KMS-11 (cell line): ENCODE measurements at regions not wholly inside any gene's neighbourhood (a gene's known extent, or its start where the extent isn't known, plus 50 kb on each side); places are given as distances from the start of the nearest gene placed in this dataset.

Experiments
- H2AFZ ChIP-seq: fragments of 200-600 bp; sonication (generic); 2 replicates; pipeline ENCODE4 v1.6.1; 2016; ENCODE audit warnings: antibody characterized with exemption, mixed run types, low read depth
- H3K27ac ChIP-seq: fragments of 200-600 bp; sonication (generic); 2 replicates; pipeline ENCODE4 v1.6.1; 2016; ENCODE audit warnings: mild to moderate bottlenecking, mixed run types
- H3K27me3 ChIP-seq: fragments of 200-600 bp; sonication (generic); 2 replicates; pipeline ENCODE4 v1.6.1; 2017; ENCODE audit warnings: mild to moderate bottlenecking, low read depth, mixed run types, moderate library complexity; ENCODE audit not compliant: insufficient read depth
- H3K36me3 ChIP-seq: fragments of 200-600 bp; sonication (generic); 2 replicates; pipeline ENCODE4 v1.6.1; 2017; ENCODE audit warnings: mild to moderate bottlenecking, mixed run types; ENCODE audit not compliant: insufficient read depth
- H3K4me1 ChIP-seq: fragments of 200-600 bp; sonication (generic); 2 replicates; pipeline ENCODE4 v1.6.1; 2016; ENCODE audit warnings: mild to moderate bottlenecking, low read depth, mixed run types; ENCODE audit not compliant: poor library complexity, severe bottlenecking
- H3K4me2 ChIP-seq: fragments of 200-600 bp; sonication (generic); 2 replicates; pipeline ENCODE4 v1.7.0; 2016; ENCODE audit warnings: mild to moderate bottlenecking, mixed run types
- H3K4me3 ChIP-seq: fragments of 200-600 bp; sonication (generic); IDR thresholded peaks from 2 replicates; pipeline ENCODE4 v1.6.1; 2017; ENCODE audit warnings: low read depth, low read length, mixed read lengths; ENCODE audit not compliant: insufficient read depth
- H3K79me2 ChIP-seq: fragments of 200-600 bp; sonication (generic); 2 replicates; pipeline ENCODE4 v1.6.1; 2016; ENCODE audit warnings: low read depth, mixed run types; ENCODE audit not compliant: insufficient read depth
- H3K9ac ChIP-seq: fragments of 200-600 bp; sonication (generic); 2 replicates; pipeline ENCODE4 v1.6.1; 2016; ENCODE audit warnings: mild to moderate bottlenecking, mixed run types
- H4K20me1 ChIP-seq: fragments of 200-600 bp; sonication (generic); 2 replicates; pipeline ENCODE4 v1.6.1; 2016; ENCODE audit warnings: mild to moderate bottlenecking, mixed run types; ENCODE audit not compliant: insufficient read depth
- CTCF ChIP-seq: fragments of 200-600 bp; sonication (generic); conservative IDR thresholded peaks from 2 replicates; pipeline ENCODE4 v1.6.1; 2017; ENCODE audit warnings: low read depth, mild to moderate bottlenecking, antibody characterized with exemption, low read length, moderate library complexity, mixed read lengths

GRCh38 chr4:115906428-115906827 is 793.0 kb upstream of the NDST4 start:
- Histone ChIP-seq H3K9ac (no peak overlapping the region), H3K79me2 (no peaks in the 10 kb centered on the region), H3K27ac (no peak overlapping the region), H3K4me1 (no peaks in the 10 kb centered on the region), H3K4me3 (no peak overlapping the region), H4K20me1 (no peaks in the 10 kb centered on the region), H3K4me2 (no peak overlapping the region), H3K36me3 (no peaks in the 10 kb centered on the region), H3K27me3 (no peaks in the 10 kb centered on the region), H2AFZ (no peak overlapping the region)
- no peak for TF ChIP-seq CTCF

DNA sequence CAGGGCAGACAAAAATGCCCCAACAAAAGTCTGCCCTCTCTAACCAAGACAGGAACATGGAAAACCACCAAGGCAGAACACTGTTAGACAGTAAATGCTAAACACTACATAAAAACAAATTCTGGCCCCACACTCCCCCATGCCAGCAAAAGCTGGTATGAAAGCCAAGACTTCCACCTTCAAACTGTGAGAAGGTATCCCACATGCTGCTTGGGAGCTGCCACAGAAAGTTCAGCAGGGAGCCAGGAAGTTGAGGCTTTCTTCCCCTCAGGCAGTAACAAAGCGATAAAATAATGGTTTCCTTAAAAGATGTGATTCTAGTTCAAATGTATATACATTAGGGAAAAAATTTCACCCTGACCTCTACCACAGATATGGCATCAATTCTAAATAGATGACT is 770.4 kb upstream of the NDST4 start:
- H3K9ac ChIP-seq, result no peak overlapping the region
- H3K79me2 ChIP-seq, result no peaks in the 10 kb centered on the region
- H3K4me2 ChIP-seq, result no peak overlapping the region
- H3K27ac ChIP-seq, result no peak overlapping the region
- H3K4me1 ChIP-seq, result no peaks in the 10 kb centered on the region
- no peaks in the 10 kb centered on the region for H3K36me3 ChIP-seq
- no peak overlapping the region for H2AFZ ChIP-seq
- H3K27me3 ChIP-seq, result no peaks in the 10 kb centered on the region
- TF ChIP-seq CTCF, result no peak
- no peaks in the 10 kb centered on the region for H4K20me1 ChIP-seq
- no peak overlapping the region for H3K4me3 ChIP-seq

GRCh38 chr4:115883231-115883630 is 769.8 kb upstream of the NDST4 start:
- no peaks in the 10 kb centered on the region for H3K79me2 ChIP-seq
- no peak overlapping the region for H3K4me2 ChIP-seq
- no peaks in the 10 kb centered on the region for H4K20me1 ChIP-seq
- no peaks in the 10 kb centered on the region for H3K36me3 ChIP-seq
- no peak for TF ChIP-seq CTCF
- H3K4me3 ChIP-seq, result no peak overlapping the region
- H3K4me1 ChIP-seq, result no peaks in the 10 kb centered on the region
- H2AFZ ChIP-seq, result no peak overlapping the region
- no peaks in the 10 kb centered on the region for H3K27me3 ChIP-seq
- no peak overlapping the region for H3K27ac ChIP-seq
- H3K9ac ChIP-seq, result no peak overlapping the region

DNA sequence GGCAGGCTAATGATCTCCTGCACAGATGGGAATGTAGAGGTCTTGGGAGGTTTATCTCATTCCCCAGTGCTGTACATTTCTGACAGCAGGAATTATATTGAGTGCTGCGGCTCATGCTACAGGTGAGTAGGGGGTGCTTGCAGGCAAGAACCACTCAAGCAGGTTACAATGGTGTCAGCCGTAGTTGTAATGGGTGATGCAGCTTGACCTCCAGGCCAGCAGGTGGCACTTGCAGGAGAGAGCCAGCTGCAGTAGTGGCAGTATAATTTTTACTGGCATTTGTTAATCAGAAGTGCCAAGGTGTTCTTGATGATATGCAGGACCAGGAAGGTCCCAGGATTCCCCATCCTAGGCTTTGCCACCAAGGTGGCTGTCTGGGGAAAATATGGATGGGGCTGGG is 759.6 kb upstream of the NDST4 start:
- Histone ChIP-seq H3K9ac (no peak overlapping the region), H4K20me1 (no peaks in the 10 kb centered on the region), H3K27me3 (no peaks in the 10 kb centered on the region), H3K79me2 (no peaks in the 10 kb centered on the region), H3K4me3 (no peak overlapping the region), H3K27ac (no peak overlapping the region), H2AFZ (no peak overlapping the region), H3K4me1 (no peaks in the 10 kb centered on the region), H3K4me2 (no peak overlapping the region), H3K36me3 (no peaks in the 10 kb centered on the region)
- 0 out of 2 replicates have a peak, but pooled peaks have one; percentile 24 for TF ChIP-seq CTCF
